ENCODE measurements at regions not wholly inside any gene's neighbourhood (a gene's known extent, or its start where the extent isn't known, plus 50 kb on each side); places are given as distances from the start of the nearest gene placed in this dataset.

DNA sequence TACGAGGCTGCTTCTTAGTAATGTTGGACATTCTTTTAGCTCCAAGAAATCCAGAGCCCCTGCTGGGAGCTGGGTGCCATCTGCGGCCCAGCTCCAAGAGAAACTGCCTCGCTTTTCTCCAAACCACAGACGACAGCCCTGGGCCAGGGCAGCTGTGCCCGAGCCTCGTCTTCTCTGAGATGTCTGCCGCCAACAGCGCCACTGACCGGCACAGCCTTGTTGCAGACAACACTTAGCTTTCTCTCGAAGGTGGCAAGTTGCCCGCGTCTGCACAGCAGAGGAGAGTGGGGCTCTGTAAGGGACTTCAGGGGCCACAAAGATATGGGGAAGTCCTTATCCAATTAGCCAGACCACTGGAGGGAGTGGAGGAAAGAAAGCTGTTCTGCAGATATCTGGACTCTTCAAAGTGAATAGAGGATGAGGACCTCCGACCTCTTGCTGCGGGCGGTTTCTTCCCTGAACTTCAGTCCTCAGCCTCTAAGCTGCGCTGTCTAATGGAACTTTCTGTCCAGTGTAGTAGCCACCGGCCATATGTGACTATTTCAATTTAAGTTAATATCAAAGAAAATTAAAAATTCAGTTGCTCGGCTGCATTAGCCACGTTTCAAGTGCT is 63.9 kb upstream of the DISP3 start:
- no peak for DNase-seq (ENCODE audit: low read depth)

DNA sequence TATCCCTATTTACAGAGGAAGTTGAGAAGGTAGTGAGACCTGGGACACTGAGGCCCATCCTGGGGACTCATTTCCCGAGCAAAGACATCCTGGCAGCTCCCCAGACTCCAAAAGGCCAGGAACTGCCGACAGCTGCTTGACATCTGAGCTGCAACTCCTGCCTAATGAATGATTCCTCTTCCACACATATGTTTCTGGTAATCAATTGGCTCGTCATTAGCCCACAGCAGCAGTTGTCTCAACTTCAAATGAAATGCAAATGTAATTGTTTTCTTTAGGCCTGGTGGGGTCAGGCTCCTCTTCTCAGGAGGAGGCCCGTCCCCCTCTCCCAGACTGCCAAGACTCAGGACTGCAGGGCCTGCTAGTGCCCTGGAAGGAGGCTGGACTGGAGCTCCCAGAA is 61.8 kb upstream of the DISP3 start:
- no peak for DNase-seq (ENCODE audit: low read depth)

DNA sequence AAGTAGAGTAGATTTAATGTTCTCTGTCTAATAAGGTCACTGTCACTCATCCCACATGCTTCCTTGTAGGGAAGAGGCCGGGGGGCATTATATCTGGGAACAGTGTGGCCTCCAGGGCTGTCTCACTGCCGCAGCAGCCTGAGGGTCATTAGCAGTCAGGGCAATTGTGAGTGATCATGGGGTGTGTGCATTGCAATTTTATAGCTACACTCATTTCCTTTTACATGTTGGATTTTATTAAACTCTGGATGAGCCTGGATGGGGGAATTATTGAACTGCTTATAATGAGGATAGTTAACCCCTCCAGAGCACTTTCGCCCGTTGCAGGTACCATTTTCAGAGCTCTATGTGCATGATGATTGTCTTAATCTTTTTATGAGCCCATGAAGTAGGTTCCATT is 60.9 kb upstream of the DISP3 start:
- no peak for DNase-seq (ENCODE audit: low read depth)

DNA sequence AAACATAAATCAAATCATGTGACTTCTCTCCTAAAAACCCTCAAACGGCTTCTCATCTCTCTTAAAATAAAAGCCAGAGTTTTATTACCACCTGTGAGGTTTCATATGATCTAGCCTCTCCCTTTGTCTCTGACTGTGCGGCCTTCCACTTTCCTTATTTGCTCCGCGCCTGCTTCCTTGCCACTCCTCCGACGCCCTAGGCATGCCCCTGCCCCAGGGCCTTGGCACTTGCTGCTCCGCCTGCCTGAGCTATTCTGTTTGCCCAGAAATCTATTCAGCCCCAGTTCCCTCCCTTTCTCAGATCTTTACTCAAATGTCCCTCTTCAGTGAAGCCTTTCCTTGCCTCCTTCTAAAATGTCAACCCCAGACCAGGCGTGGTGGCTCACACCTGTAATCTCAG is 57.5 kb upstream of the DISP3 start:
- DNase-seq (ENCODE audit: low read depth): no peak

DNA sequence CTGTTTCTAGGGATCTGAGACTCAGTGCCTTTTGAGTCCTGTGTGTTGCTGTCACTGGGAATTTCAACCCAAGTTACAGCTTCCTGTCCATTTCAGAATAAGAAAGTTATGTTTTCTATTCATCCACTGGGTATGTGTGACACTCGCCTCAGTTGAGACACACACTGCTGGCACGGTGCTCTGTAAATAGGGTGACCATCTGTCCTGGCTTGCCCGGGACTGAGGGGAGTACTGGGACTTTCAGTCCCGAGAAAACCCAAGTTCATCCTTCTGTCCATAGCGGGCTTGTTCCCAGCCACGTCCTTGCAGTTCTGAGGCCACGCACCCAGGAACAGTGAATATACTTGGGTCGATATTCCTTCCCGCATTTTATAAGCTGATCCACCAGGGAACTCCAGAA is 56.3 kb upstream of the DISP3 start:
- no peak for DNase-seq (ENCODE audit: low read depth)

DNA sequence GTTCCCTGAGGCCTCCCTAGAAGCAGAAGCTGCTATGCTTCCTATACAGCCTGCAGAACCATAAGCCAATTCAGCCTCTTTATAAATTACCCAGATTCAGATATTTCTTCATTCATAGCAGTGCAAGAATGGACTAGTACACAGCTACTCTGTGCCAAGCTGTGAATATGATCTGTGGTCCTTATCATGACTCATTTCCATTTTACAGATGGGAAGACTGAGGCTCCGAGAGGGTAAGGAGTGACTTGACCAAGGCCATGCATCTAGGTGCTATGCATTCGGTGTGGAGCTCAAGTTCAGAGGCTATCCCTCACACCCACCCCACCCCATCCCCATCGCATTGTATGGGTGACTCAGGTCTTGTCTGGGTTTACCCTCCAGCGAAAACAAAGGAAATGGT is 52.3 kb upstream of the DISP3 start:
- DNase-seq (ENCODE audit: low read depth): no peak

DNA sequence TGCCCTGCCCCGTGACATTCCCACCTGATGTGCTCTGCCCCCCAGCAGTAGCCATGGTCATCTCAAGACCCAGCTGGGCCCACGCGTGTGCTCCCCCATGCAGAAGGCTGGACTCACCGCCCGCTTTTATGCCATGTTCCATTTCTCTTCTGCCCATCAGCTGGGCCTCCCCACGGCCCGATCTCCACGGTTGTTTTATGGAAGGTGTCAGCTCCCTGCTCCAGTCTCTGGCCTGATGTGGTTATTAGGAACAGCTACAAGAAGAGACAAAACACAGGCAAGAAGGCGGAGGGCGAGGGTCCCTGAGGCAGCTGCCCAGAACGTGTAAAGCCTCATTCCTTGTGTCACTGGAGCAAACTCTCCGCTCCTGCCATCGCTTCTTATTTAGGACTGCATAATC is 50.2 kb upstream of the DISP3 start:
- DNase-seq (ENCODE audit: low read depth): no peak

Measured in iris pigment epithelial cell (primary cell).